K562 (cell line): ENCODE measurements at regions not wholly inside any gene's neighbourhood (a gene's known extent, or its start where the extent isn't known, plus 50 kb on each side); places are given as distances from the start of the nearest gene placed in this dataset.

ENCODE experiments used
- ATAC-seq: fragments of 200-7000 bp; cut with Tn5 transposase; 3 replicates; pipeline ENCODE4 v1.9.1; 2020; ENCODE audit warnings: moderate library complexity
- BruUV-seq: library from RNA; stranded (reverse); fragments of 400-500 nt; replicated peaks from 2 replicates; lab custom pipeline; 2021; lab: Mats Ljungman, UMichigan
- CTCF ChIA-PET: fragments of 300-600 bp; formaldehyde crosslinking; extraction: SDS; loops from one replicate; lab custom pipeline; 2021; ENCODE audit warnings: low intra/inter-chr PET ratio; lab: Yijun Ruan, JAX
- POLR2A ChIA-PET: fragments of 300-600, 350-650 bp; sonication (Branson Sonifier 250); formaldehyde crosslinking; extraction: SDS; loops from one replicate; lab custom pipeline; 2021; ENCODE audit warnings: antibody characterized with exemption, inconsistent platforms; lab: Yijun Ruan, JAX
- DNase-seq, 4 experiments: peaks; one replicate each; pipeline versions ENCODE4 v3.0.0 to v3.0.0-alpha.2; 2011 to 2018; ENCODE audit warnings: low spot score in 3 of 4, mixed read lengths in 3 of 4; ENCODE audit errors: extremely low read depth in 1 of 4
- FAIRE-seq: peaks from 2 replicates; lab custom pipeline; 2011; peaks lifted over from hg19 to GRCh38; lab: Jason Lieb, UNC
- H2AFZ ChIP-seq: 2 replicates; pipeline ENCODE4 v1.6.0; 2011; ENCODE audit warnings: low read depth, low read length, control low read depth, inconsistent platforms
- H3K27ac ChIP-seq: fragments of 200-600 bp; 3 replicates; pipeline ENCODE4 v1.8.0; 2011; ENCODE audit warnings: low read depth, mild to moderate bottlenecking, control low read depth, inconsistent platforms, low read length, moderate library complexity, mixed read lengths; ENCODE audit errors: extremely low read depth
- H3K27me3 ChIP-seq, 2 experiments: fragments of 300-600 bp in 1 of 2; 2 replicates in 1 of 2; 3 replicates in 1 of 2; pipeline versions ENCODE4 v1.6.0 to v1.8.0; 2011; ENCODE audit warnings: inconsistent platforms in 2 of 2, low read length in 2 of 2, mild to moderate bottlenecking in 1 of 2, mixed read lengths in 1 of 2, moderate library complexity in 1 of 2; ENCODE audit not compliant: control insufficient read depth in 2 of 2, insufficient read depth in 2 of 2
- H3K36me3 ChIP-seq: fragments of 300-600 bp; 3 replicates; pipeline ENCODE4 v1.8.0; 2011; ENCODE audit warnings: mild to moderate bottlenecking, low read length, inconsistent platforms; ENCODE audit not compliant: control insufficient read depth, insufficient read depth
- H3K4me1 ChIP-seq, 2 experiments: fragments of 200-600 bp in 1 of 2; replicated peaks in 1 of 2; 2 replicates in 1 of 2; 3 replicates in 1 of 2; pipeline versions ENCODE4 v1.5.1 to v1.8.0; 2011; ENCODE audit warnings: inconsistent platforms in 2 of 2, low read length in 2 of 2, mild to moderate bottlenecking in 1 of 2, mixed read lengths in 1 of 2, moderate library complexity in 1 of 2; ENCODE audit not compliant: control insufficient read depth in 2 of 2, insufficient read depth in 2 of 2
- H3K4me2 ChIP-seq: 2 replicates; pipeline ENCODE4 v1.6.1; 2011; ENCODE audit warnings: low read length, control low read depth, inconsistent platforms, mixed read lengths; ENCODE audit not compliant: insufficient read depth
- H3K4me3 ChIP-seq: fragments of 200-600 bp; sonication (generic), shearing (Covaris generic); 2 replicates; pipeline ENCODE4 v1.5.1; 2016; ENCODE audit warnings: control low read depth, inconsistent platforms
- H3K79me2 ChIP-seq: fragments of 200-600 bp; 3 replicates; pipeline ENCODE4 v1.8.0; 2011; ENCODE audit warnings: low read length, inconsistent platforms; ENCODE audit not compliant: control insufficient read depth, insufficient read depth
- H3K9ac ChIP-seq, 2 experiments: 2 replicates each; pipeline versions ENCODE4 v1.6.0 to v1.6.1; 2011; ENCODE audit warnings: low read depth in 2 of 2, low read length in 2 of 2, control low read depth in 1 of 2, inconsistent platforms in 1 of 2, mild to moderate bottlenecking in 1 of 2, mixed read lengths in 1 of 2; ENCODE audit not compliant: insufficient read depth in 1 of 2
- H3K9me1 ChIP-seq: one replicate; pipeline ENCODE4 v1.6.0; 2011; ENCODE audit warnings: inconsistent platforms, mild to moderate bottlenecking, low read length, moderate library complexity; ENCODE audit not compliant: control insufficient read depth, insufficient read depth
- H3K9me3 ChIP-seq: replicated peaks from 2 replicates; pipeline ENCODE4 v1.5.1; 2011; ENCODE audit warnings: low read depth, low read length, inconsistent platforms; ENCODE audit not compliant: control insufficient read depth, insufficient read depth
- H4K20me1 ChIP-seq: replicated peaks from 2 replicates; pipeline ENCODE4 v1.6.1; 2011; ENCODE audit warnings: low read length, inconsistent platforms, mixed read lengths; ENCODE audit not compliant: control insufficient read depth, insufficient read depth
- CBX2 ChIP-seq: fragments of 200-600 bp; sonication (generic); IDR thresholded peaks from one replicate; pipeline ENCODE4 v1.6.1; 2012; ENCODE audit warnings: mild to moderate bottlenecking, low read length, inconsistent platforms; ENCODE audit not compliant: insufficient read depth, poor library complexity, severe bottlenecking
- CEBPG ChIP-seq, 3 experiments: fragments of 200-800 bp in 1 of 3; sonication (Bioruptor generic) in 1 of 3; sonication (generic) in 1 of 3; formaldehyde crosslinking in 1 of 3; IDR thresholded peaks in 2 of 3; conservative IDR thresholded peaks in 1 of 3; 2 replicates each; pipeline versions ENCODE4 v1.6.1 to v1.8.0; 2016 to 2022; ENCODE audit warnings: missing compliant biosample characterization in 2 of 3, missing genetic modification characterization in 2 of 3, mild to moderate bottlenecking in 1 of 3, missing genetic modification reagents in 1 of 3
- CHD1 ChIP-seq: fragments of 200-600 bp; sonication (generic); IDR thresholded peaks from one replicate; pipeline ENCODE4 v1.6.1; 2012; ENCODE audit warnings: mild to moderate bottlenecking, moderate library complexity, low read length, inconsistent platforms
- CREM ChIP-seq: IDR thresholded peaks from 2 replicates; pipeline ENCODE4 v1.6.1; 2014; ENCODE audit warnings: antibody characterized with exemption, low read depth
- CTCF ChIP-seq, 3 experiments: IDR thresholded peaks in 2 of 3; conservative IDR thresholded peaks in 1 of 3; 2 replicates each; pipeline ENCODE4 v1.5.1; 2011 to 2012; ENCODE audit warnings: low read length in 3 of 3, mild to moderate bottlenecking in 3 of 3, control low read depth in 2 of 3, improper control_type of control experiment in 1 of 3, inconsistent platforms in 1 of 3, low read depth in 1 of 3, mixed read lengths in 1 of 3, moderate library complexity in 1 of 3; ENCODE audit not compliant: insufficient read depth in 2 of 3
- ETV1 ChIP-seq: fragments of 450-650 bp; conservative IDR thresholded peaks from 2 replicates; pipeline ENCODE4 v1.6.1; 2016; ENCODE audit warnings: missing genetic modification characterization, control low read depth, low read depth, missing compliant biosample characterization
- ETV6 ChIP-seq, 3 experiments: fragments of 150-350 bp in 1 of 3; sonication (generic) in 1 of 3; formaldehyde crosslinking in 1 of 3; IDR thresholded peaks; 2 replicates each; pipeline versions ENCODE4 v1.6.1 to v1.8.0; 2014 to 2022; ENCODE audit warnings: borderline replicate concordance in 2 of 3, low read depth in 2 of 3, antibody characterized with exemption in 1 of 3, low read length in 1 of 3, mild to moderate bottlenecking in 1 of 3, missing genetic modification reagents in 1 of 3
- GABPB1 ChIP-seq: sonication (generic); formaldehyde crosslinking; IDR thresholded peaks from 2 replicates; pipeline ENCODE4 v1.8.0; 2022; ENCODE audit warnings: mild to moderate bottlenecking, missing genetic modification reagents
- MAZ ChIP-seq, 2 experiments: fragments of 450-650 bp in 1 of 2; sonication (generic) in 1 of 2; formaldehyde crosslinking; IDR thresholded peaks in 1 of 2; conservative IDR thresholded peaks in 1 of 2; 2 replicates each; pipeline versions ENCODE4 v1.4.0 to v1.5.0; 2020; ENCODE audit warnings: mild to moderate bottlenecking in 1 of 2, missing genetic modification reagents in 1 of 2
- POLR2B ChIP-seq: fragments of 450-650 bp; IDR thresholded peaks from 2 replicates; pipeline ENCODE4 v1.6.1; 2018; ENCODE audit warnings: low read depth; ENCODE audit not compliant: partially characterized antibody
- TRIM28 ChIP-seq: fragments of 450-650 bp; IDR thresholded peaks from 2 replicates; pipeline ENCODE4 v1.6.1; 2017
- WHSC1 ChIP-seq: IDR thresholded peaks from one replicate; pipeline ENCODE4 v1.6.1; 2012; ENCODE audit warnings: low read length, control low read depth, inconsistent platforms
- ZNF12 ChIP-seq: sonication (generic); formaldehyde crosslinking; IDR thresholded peaks from 2 replicates; pipeline ENCODE4 v1.4.0; 2020; ENCODE audit warnings: mild to moderate bottlenecking, missing genetic modification reagents
- ZNF134 ChIP-seq: fragments of 250-450 bp; sonication (Bioruptor Pico); conservative IDR thresholded peaks from 2 replicates; pipeline ENCODE4 v1.4.0; 2020
- ZNF165 ChIP-seq: fragments of 250-450 bp; sonication (Bioruptor Pico); IDR thresholded peaks from 2 replicates; pipeline ENCODE4 v1.4.0; 2020; ENCODE audit warnings: borderline replicate concordance
- ZNF561 ChIP-seq: fragments of 450-650 bp; formaldehyde crosslinking; conservative IDR thresholded peaks from 2 replicates; pipeline ENCODE4 v1.4.0; 2020; ENCODE audit warnings: mild to moderate bottlenecking, moderate library complexity
- ZNF639 ChIP-seq, 2 experiments: fragments of 200-800 bp in 1 of 2; sonication (Bioruptor generic) in 1 of 2; sonication (generic) in 1 of 2; formaldehyde crosslinking in 1 of 2; IDR thresholded peaks in 1 of 2; conservative IDR thresholded peaks in 1 of 2; 2 replicates each; pipeline versions ENCODE4 v1.5.0 to v1.6.1; 2016 to 2020; ENCODE audit warnings: missing compliant biosample characterization in 1 of 2, missing genetic modification characterization in 1 of 2, missing genetic modification reagents in 1 of 2
- WGBS: fragments of 100-300 bp; shearing (Covaris generic); methylation state at CpG from one replicate; pipeline ENCODE4 v1.1.6; 2016; ENCODE audit warnings: low coverage, mixed read lengths; ENCODE audit not compliant: insufficient coverage; ENCODE audit errors: missing lambda C conversion rate; 5-methylcytosine and 5-hydroxymethylcytosine counted together
- in situ Hi-C: fragments of 300-500 bp; cut with MboI; formaldehyde crosslinking; loops from 4 replicates; pipeline ENCODE4 v1.15.0; 2018; ENCODE audit warnings: inconsistent platforms, mixed read lengths
- intact Hi-C: fragments of 100-400 bp; cut with micrococcal nuclease; formaldehyde crosslinking; loops from 2 replicates; pipeline ENCODE4 v1.14.2; 2022

GRCh38 chr4:178347111-178347510, 904.9 kb upstream of the AGA start (continued):
- TF ChIP-seq ZNF165 (CRISPR knock-in tag) = no peak
- no peak for TF ChIP-seq ZNF639 (CRISPR knock-in tag; conservative IDR thresholded peaks at IDR 0.05 in 1 of 2, IDR thresholded peaks at IDR 0.05 in 1 of 2)
- no peak for TF ChIP-seq WHSC1

DNA sequence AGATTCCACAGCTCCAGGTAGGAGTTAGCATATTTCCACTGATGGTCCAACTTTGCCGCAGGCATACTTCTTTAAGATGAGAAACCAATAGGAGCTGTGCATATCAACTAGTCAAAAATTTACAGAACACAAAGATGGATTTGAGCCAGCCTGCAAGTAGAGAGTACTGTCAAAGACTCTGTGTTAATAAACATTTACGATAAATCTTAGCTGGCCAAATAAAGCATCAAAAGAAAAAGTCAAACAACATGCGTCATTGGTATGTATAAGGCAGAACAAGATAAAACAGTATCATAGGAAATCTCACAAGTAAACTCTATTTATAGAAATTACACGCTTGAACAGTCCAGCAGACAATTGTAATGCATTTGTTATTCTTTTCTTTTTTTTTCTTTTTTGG, 907.4 kb upstream of the AGA start:
- H3K9me1 ChIP-seq = no peaks in the 10 kb centered on the region
- no peak for FAIRE-seq
- H3K9me3 ChIP-seq = no peaks in the 10 kb centered on the region
- TF ChIP-seq MAZ (CRISPR knock-in tag; conservative IDR thresholded peaks at IDR 0.05 in 1 of 2, IDR thresholded peaks at IDR 0.05 in 1 of 2) (no peak), TRIM28 (no peak), POLR2B (no peak), ZNF134 (CRISPR knock-in tag) (no peak), ETV1 (tag) (no peak), CBX2 (no peak), CREM (no peak), CEBPG (CRISPR knock-in tag; IDR thresholded peaks at IDR 0.05) (no peak), CEBPG (tag; conservative IDR thresholded peaks at IDR 0.05 in 1 of 2, IDR thresholded peaks at IDR 0.05 in 1 of 2) (no peak), ZNF12 (CRISPR knock-in tag) (no peak), CTCF (IDR thresholded peaks at IDR 0.05 in 2 of 3, conservative IDR thresholded peaks at IDR 0.05 in 1 of 3; ENCODE audit: insufficient read depth in 2 of 3, low read depth in 1 of 3, low read length in 3 of 3) (no peak), ZNF561 (CRISPR knock-in tag) (no peak), GABPB1 (no peak), CHD1 (no peak), ETV6 (IDR thresholded peaks at IDR 0.05; ENCODE audit: borderline replicate concordance in 1 of 2, low read depth in 2 of 2, low read length in 1 of 2) (no peak), ETV6 (CRISPR knock-in tag; IDR thresholded peaks at IDR 0.05; ENCODE audit: borderline replicate concordance) (no peak)

More for the DNA sequence above, 907.4 kb upstream of the AGA start:
- WGBS = 2% methylated on average over 4 of the region's 4 CpGs
- Histone ChIP-seq H3K4me1 (no peaks in the 10 kb centered on the region), H3K27ac (no peak overlapping the region), H3K9ac (no peak overlapping the region), H3K79me2 (no peaks in the 10 kb centered on the region), H3K36me3 (no peaks in the 10 kb centered on the region), H3K4me3 (no peak overlapping the region), H4K20me1 (no peaks in the 10 kb centered on the region), H2AFZ (no peak overlapping the region), H3K27me3 (no peaks in the 10 kb centered on the region; a peak in 1 of 5 replicates), H3K4me2 (no peak overlapping the region)
- POLR2A ChIA-PET = no interaction called here
- no TSS peak for BruUV-seq
- no peak for DNase-seq
- in situ Hi-C loops (no loop called here), intact Hi-C loops (no loop called here)
- CTCF ChIA-PET = no interaction called here
- ATAC-seq = no peak
